ENCODE measurements at regions not wholly inside any gene's neighbourhood (a gene's known extent, or its start where the extent isn't known, plus 50 kb on each side); places are given as distances from the start of the nearest gene placed in this dataset.
A peak's percentile ranks its signal among the peaks of the same experiment; 100 is the strongest.

GRCh38 chr12:107929436-107929835 lies 154.9 kb downstream of the ASCL4 start:
- peak; percentile 38 for TF ChIP-seq RAD21 (IDR thresholded peaks at IDR 0.05; ENCODE audit: low read depth)
- no peak for TF ChIP-seq NFIC (IDR thresholded peaks at IDR 0.05)

- TF ChIP-seq REST (IDR thresholded peaks at IDR 0.05; ENCODE audit: low read depth) (no peak), EP300 (IDR thresholded peaks at IDR 0.05; ENCODE audit: borderline replicate concordance) (no peak), MAX (IDR thresholded peaks at IDR 0.05) (no peak), FOXM1 (IDR thresholded peaks at IDR 0.05; ENCODE audit: borderline replicate concordance, low read depth) (no peak), TAF1 (IDR thresholded peaks at IDR 0.05; ENCODE audit: low read depth) (no peak), ZBTB7A (IDR thresholded peaks at IDR 0.05; ENCODE audit: low read depth) (no peak), CREB1 (IDR thresholded peaks at IDR 0.05; ENCODE audit: low read depth) (no peak), EGR1 (IDR thresholded peaks at IDR 0.05) (no peak), TEAD4 (IDR thresholded peaks at IDR 0.05) (no peak), CEBPB (IDR thresholded peaks at IDR 0.05) (no peak), TCF12 (IDR thresholded peaks at IDR 0.05; ENCODE audit: low read depth) (no peak), NFIC (IDR thresholded peaks at IDR 0.05) (no peak), USF1 (IDR thresholded peaks at IDR 0.05) (no peak), RAD21 (IDR thresholded peaks at IDR 0.05; ENCODE audit: low read depth) (no peak), YY1 (IDR thresholded peaks at IDR 0.05; ENCODE audit: low read depth) (no peak)
Observed at GRCh38 chr12:107931761-107932160, 157.3 kb downstream of the ASCL4 start.

GRCh38 chr12:107938446-107938845 lies 163.9 kb downstream of the ASCL4 start:
- no peak for TF ChIP-seq TEAD4 (IDR thresholded peaks at IDR 0.05)
- TF ChIP-seq EP300 (IDR thresholded peaks at IDR 0.05; ENCODE audit: borderline replicate concordance), result no peak
- no peak for TF ChIP-seq CEBPB (IDR thresholded peaks at IDR 0.05)
- no peak for TF ChIP-seq REST (IDR thresholded peaks at IDR 0.05; ENCODE audit: low read depth)
- TF ChIP-seq RAD21 (IDR thresholded peaks at IDR 0.05; ENCODE audit: low read depth), result no peak
- no peak for TF ChIP-seq CREB1 (IDR thresholded peaks at IDR 0.05; ENCODE audit: low read depth)
- TF ChIP-seq TAF1 (IDR thresholded peaks at IDR 0.05; ENCODE audit: low read depth), result no peak
- TF ChIP-seq MAX (IDR thresholded peaks at IDR 0.05), result no peak
- no peak for TF ChIP-seq USF1 (IDR thresholded peaks at IDR 0.05)
- TF ChIP-seq FOXM1 (IDR thresholded peaks at IDR 0.05; ENCODE audit: borderline replicate concordance, low read depth), result no peak
- TF ChIP-seq NFIC (IDR thresholded peaks at IDR 0.05), result no peak
- TF ChIP-seq ZBTB7A (IDR thresholded peaks at IDR 0.05; ENCODE audit: low read depth), result no peak
- TF ChIP-seq EGR1 (IDR thresholded peaks at IDR 0.05), result no peak

GRCh38 chr12:107948391-107948945 lies 174.0 kb downstream of the ASCL4 start:
- TF ChIP-seq YY1 (IDR thresholded peaks at IDR 0.05; ENCODE audit: low read depth), result no peak
- no peak for TF ChIP-seq RAD21 (IDR thresholded peaks at IDR 0.05; ENCODE audit: low read depth)
- TF ChIP-seq NFIC (IDR thresholded peaks at IDR 0.05), result no peak
- no peak for TF ChIP-seq REST (IDR thresholded peaks at IDR 0.05; ENCODE audit: low read depth)
- no peak for TF ChIP-seq TAF1 (IDR thresholded peaks at IDR 0.05; ENCODE audit: low read depth)
- no peak for TF ChIP-seq USF1 (IDR thresholded peaks at IDR 0.05)
- TF ChIP-seq FOXM1 (IDR thresholded peaks at IDR 0.05; ENCODE audit: borderline replicate concordance, low read depth), result no peak
- TF ChIP-seq CREB1 (IDR thresholded peaks at IDR 0.05; ENCODE audit: low read depth), result no peak
- no peak for TF ChIP-seq EGR1 (IDR thresholded peaks at IDR 0.05)
- no peak for TF ChIP-seq MAX (IDR thresholded peaks at IDR 0.05)
- TF ChIP-seq TEAD4 (IDR thresholded peaks at IDR 0.05), result no peak
- no peak for TF ChIP-seq CEBPB (IDR thresholded peaks at IDR 0.05)

Measured in Ishikawa (cell line).